ENCODE measurements at regions not wholly inside any gene's neighbourhood (a gene's known extent, or its start where the extent isn't known, plus 50 kb on each side); places are given as distances from the start of the nearest gene placed in this dataset.

DNA sequence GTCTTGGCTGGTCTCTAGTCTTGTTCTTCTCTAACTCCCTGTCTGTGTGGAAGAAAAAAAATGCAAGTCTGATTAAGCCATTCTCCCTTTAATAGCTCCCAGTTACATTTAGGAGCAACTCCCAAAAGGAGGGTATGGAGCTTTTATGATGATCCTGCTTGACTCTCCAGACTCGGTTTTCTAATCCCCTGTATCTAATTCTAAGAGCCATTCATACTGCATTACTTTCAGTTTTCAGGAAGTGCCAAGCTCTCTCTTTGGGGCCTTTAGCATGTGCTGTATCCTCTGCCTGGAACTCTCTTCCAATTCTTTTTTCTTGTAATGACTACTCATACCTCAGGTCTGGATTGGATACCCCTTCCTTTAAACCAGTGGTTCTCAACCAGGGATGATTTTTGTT is 219.7 kb upstream of the SPRED2 start:
- Histone ChIP-seq H3K4me1 (ENCODE audit: control insufficient read depth, insufficient read depth, low read length) (no peaks in the 10 kb centered on the region), H3K4me3 (ENCODE audit: low read depth in 2 of 2, low read length in 2 of 2) (no peak overlapping the region), H3K27me3 (ENCODE audit: control insufficient read depth, insufficient read depth, low read length) (peaks cover 5% of the 10 kb centered on the region), H3K9me3 (ENCODE audit: control insufficient read depth, insufficient read depth, low read depth, low read length) (no peaks in the 10 kb centered on the region), H3K27ac (ENCODE audit: low read length) (no peak overlapping the region), H3K36me3 (ENCODE audit: control insufficient read depth, insufficient read depth, low read length) (no peaks in the 10 kb centered on the region)
- no peak for DNase-seq (ENCODE audit: low read depth, low spot score)
- in situ Hi-C loops (cut with HindIII; ENCODE audit: low pct_unique_long_range_greater_than_20kb, low sequenced_read_pairs) (no loop called here), intact Hi-C loops (cut with micrococcal nuclease; ENCODE audit: unreplicated experiment) (no loop called here)
- ATAC-seq, result no peak
- TF ChIP-seq SIN3A (IDR thresholded peaks at IDR 0.05; ENCODE audit: borderline replicate concordance, insufficient read depth, low read depth, low read length) (no peak), TCF7L2 (IDR thresholded peaks at IDR 0.05; ENCODE audit: low read depth, low read length) (no peak), POLR2AphosphoS5 (IDR thresholded peaks at IDR 0.05; ENCODE audit: low read depth, low read length) (no peak)
- TF ChIP-seq, protein P1, sequence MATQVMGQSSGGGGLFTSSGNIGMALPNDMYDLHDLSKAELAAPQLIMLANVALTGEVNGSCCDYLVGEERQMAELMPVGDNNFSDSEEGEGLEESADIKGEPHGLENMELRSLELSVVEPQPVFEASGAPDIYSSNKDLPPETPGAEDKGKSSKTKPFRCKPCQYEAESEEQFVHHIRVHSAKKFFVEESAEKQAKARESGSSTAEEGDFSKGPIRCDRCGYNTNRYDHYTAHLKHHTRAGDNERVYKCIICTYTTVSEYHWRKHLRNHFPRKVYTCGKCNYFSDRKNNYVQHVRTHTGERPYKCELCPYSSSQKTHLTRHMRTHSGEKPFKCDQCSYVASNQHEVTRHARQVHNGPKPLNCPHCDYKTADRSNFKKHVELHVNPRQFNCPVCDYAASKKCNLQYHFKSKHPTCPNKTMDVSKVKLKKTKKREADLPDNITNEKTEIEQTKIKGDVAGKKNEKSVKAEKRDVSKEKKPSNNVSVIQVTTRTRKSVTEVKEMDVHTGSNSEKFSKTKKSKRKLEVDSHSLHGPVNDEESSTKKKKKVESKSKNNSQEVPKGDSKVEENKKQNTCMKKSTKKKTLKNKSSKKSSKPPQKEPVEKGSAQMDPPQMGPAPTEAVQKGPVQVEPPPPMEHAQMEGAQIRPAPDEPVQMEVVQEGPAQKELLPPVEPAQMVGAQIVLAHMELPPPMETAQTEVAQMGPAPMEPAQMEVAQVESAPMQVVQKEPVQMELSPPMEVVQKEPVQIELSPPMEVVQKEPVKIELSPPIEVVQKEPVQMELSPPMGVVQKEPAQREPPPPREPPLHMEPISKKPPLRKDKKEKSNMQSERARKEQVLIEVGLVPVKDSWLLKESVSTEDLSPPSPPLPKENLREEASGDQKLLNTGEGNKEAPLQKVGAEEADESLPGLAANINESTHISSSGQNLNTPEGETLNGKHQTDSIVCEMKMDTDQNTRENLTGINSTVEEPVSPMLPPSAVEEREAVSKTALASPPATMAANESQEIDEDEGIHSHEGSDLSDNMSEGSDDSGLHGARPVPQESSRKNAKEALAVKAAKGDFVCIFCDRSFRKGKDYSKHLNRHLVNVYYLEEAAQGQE (IDR thresholded peaks at IDR 0.05; ENCODE audit: insufficient read depth in 1 of 2, low read depth in 2 of 2, low read length in 1 of 2), result no peak
- TF ChIP-seq, protein P2, sequence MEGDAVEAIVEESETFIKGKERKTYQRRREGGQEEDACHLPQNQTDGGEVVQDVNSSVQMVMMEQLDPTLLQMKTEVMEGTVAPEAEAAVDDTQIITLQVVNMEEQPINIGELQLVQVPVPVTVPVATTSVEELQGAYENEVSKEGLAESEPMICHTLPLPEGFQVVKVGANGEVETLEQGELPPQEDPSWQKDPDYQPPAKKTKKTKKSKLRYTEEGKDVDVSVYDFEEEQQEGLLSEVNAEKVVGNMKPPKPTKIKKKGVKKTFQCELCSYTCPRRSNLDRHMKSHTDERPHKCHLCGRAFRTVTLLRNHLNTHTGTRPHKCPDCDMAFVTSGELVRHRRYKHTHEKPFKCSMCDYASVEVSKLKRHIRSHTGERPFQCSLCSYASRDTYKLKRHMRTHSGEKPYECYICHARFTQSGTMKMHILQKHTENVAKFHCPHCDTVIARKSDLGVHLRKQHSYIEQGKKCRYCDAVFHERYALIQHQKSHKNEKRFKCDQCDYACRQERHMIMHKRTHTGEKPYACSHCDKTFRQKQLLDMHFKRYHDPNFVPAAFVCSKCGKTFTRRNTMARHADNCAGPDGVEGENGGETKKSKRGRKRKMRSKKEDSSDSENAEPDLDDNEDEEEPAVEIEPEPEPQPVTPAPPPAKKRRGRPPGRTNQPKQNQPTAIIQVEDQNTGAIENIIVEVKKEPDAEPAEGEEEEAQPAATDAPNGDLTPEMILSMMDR (IDR thresholded peaks at IDR 0.05), result no peak
- ChIA-PET POLR2A (no interaction called here), CTCF (no interaction called here)
- BruUV-seq (replicated peaks), result no TSS peak

DNA sequence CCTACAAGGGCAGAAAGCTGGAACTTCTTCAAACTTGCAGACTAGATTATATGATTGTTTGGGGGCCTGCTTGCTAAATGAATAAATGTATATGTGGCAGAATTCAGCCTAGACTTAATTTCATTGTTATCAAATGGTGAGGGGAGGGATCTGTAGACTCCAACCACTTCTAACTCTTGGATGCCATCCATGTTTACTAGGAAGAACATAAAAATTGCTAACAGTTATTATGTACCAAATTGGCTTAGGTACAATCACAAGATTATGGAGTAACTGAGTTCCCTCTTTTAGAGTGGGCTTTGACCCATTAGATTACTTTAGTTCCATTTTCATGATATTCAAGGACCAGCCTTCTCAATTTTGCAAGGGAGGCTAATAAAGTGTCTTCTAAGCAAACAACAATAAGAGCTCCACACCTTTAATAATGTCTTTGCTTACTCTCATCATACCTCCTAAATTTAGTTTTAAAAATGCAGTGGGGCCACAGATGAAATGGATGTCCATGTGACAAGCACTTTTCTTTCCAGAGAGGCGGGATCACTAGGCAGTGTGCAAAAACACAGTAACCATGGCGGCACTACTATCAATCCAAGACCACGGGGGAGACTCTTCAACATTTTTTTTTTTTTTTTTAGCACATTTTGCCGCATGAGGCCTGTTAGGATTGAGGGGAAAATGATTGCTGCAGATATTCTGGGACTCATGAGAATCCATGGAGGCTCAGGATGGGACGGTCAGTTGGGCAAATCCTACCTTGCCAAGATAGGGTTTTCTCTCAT is 217.6 kb upstream of the SPRED2 start:
- POLR2A ChIA-PET, result no interaction called here
- Histone ChIP-seq H3K4me1 (ENCODE audit: control insufficient read depth, insufficient read depth, low read length) (no peaks in the 10 kb centered on the region), H3K27me3 (ENCODE audit: control insufficient read depth, insufficient read depth, low read length) (peaks cover 5% of the 10 kb centered on the region), H3K27ac (ENCODE audit: low read length) (no peak overlapping the region), H3K9me3 (ENCODE audit: control insufficient read depth, insufficient read depth, low read depth, low read length) (no peaks in the 10 kb centered on the region), H3K4me3 (ENCODE audit: low read depth in 2 of 2, low read length in 2 of 2) (no peak overlapping the region), H3K36me3 (ENCODE audit: control insufficient read depth, insufficient read depth, low read length) (no peaks in the 10 kb centered on the region)
- CTCF ChIA-PET, result no interaction called here
- no peak for DNase-seq (ENCODE audit: low read depth, low spot score)
- intact Hi-C loops (cut with micrococcal nuclease; ENCODE audit: unreplicated experiment) (loop anchor here (10.0 kb wide), 1 partner anchor 775 kb away; no protein-coding TSS in a partner anchor), in situ Hi-C loops (cut with HindIII; ENCODE audit: low pct_unique_long_range_greater_than_20kb, low sequenced_read_pairs) (no loop called here)
- no peak for TF ChIP-seq POLR2AphosphoS5 (IDR thresholded peaks at IDR 0.05; ENCODE audit: low read depth, low read length)
- no peak for TF ChIP-seq SIN3A (IDR thresholded peaks at IDR 0.05; ENCODE audit: borderline replicate concordance, insufficient read depth, low read depth, low read length)
- no peak for TF ChIP-seq TCF7L2 (IDR thresholded peaks at IDR 0.05; ENCODE audit: low read depth, low read length)
- TF ChIP-seq, protein P1 (IDR thresholded peaks at IDR 0.05; ENCODE audit: insufficient read depth in 1 of 2, low read depth in 2 of 2, low read length in 1 of 2), result no peak
- TF ChIP-seq, protein P2 (IDR thresholded peaks at IDR 0.05), result no peak
- no TSS peak for BruUV-seq (replicated peaks)
- no peak for ATAC-seq

Data from Panc1 (cell line).